Fibroblast of mammary gland (primary cell): ENCODE measurements at regions not wholly inside any gene's neighbourhood (a gene's known extent, or its start where the extent isn't known, plus 50 kb on each side); places are given as distances from the start of the nearest gene placed in this dataset.

Experiments
- DNase-seq: peaks from one replicate; pipeline ENCODE4 v3.0.0-alpha.2; 2010; ENCODE audit warnings: low read depth
- H3K4me3 ChIP-seq: 2 replicates; pipeline ENCODE4 v1.5.1; 2011; ENCODE audit warnings: low read depth, mild to moderate bottlenecking, low read length, moderate library complexity; ENCODE audit not compliant: control insufficient read depth
- TF ChIP-seq, protein P1 (sequence below): conservative IDR thresholded peaks from 2 replicates; pipeline ENCODE4 v1.5.1; 2011; ENCODE audit warnings: low read depth, low read length, inconsistent platforms; ENCODE audit not compliant: control insufficient read depth, insufficient read depth

DNA sequence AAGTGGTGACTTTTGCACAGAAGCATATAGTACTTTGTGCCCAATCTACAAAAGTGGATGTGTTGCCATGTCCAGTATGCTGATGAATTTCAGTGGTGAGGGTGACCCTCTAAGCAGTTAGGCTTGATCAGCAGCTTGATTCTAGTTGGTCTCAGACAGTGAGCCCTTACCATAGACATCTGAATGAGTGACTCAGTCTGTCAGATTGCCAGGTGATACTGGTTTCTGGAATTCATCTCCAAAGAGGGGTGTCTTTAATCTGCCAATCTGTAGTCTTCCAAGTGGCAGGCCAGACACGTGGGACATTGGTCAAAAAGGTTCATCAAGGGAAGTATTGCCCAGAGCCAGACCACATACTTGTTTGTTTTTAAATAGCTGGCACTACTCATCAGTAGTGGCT lies 187.4 kb upstream of the SLC16A7 start:
- peak; percentile 53 for DNase-seq
- TF ChIP-seq, protein P1, sequence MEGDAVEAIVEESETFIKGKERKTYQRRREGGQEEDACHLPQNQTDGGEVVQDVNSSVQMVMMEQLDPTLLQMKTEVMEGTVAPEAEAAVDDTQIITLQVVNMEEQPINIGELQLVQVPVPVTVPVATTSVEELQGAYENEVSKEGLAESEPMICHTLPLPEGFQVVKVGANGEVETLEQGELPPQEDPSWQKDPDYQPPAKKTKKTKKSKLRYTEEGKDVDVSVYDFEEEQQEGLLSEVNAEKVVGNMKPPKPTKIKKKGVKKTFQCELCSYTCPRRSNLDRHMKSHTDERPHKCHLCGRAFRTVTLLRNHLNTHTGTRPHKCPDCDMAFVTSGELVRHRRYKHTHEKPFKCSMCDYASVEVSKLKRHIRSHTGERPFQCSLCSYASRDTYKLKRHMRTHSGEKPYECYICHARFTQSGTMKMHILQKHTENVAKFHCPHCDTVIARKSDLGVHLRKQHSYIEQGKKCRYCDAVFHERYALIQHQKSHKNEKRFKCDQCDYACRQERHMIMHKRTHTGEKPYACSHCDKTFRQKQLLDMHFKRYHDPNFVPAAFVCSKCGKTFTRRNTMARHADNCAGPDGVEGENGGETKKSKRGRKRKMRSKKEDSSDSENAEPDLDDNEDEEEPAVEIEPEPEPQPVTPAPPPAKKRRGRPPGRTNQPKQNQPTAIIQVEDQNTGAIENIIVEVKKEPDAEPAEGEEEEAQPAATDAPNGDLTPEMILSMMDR: no peak
- no peak overlapping the region for H3K4me3 ChIP-seq

DNA sequence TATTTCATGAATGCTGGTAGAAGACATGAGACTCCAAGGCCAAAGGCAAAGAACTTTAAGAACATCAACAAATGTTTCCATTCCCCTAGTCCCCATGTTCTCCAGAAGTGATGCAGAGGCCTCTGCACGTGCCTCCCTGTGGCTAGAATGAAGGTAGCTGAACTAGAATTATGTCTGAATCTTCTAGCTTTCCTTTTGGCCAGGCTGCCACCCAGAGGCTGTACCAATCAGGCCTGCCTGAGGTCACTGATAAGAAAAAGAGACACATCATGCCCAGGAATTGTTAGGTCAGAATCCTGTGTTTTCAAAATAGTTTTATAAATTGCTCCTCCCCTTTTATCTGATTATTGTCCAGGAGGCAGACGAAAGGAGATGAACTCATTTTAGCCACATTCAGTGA lies 188.0 kb upstream of the SLC16A7 start:
- TF ChIP-seq, protein P1: no peak
- no peak for DNase-seq
- no peak overlapping the region for H3K4me3 ChIP-seq

DNA sequence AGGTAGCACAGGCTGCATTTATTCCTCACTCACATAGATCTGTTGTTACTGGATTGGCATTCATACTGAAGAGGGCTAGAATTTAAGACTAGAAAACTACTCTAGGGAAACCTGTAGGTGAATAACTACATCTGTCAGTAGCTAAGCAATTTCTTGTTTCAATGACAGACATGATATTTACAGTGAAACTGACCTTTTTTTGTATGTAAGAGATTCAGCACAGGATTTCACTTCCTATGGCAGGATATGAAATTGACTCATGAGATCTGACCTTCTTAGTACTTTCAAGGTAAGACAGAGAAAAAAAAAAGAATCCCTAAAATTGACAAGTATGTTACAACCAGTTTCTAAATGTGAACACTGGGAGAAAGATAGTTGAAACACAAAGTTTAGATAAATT lies 189.8 kb upstream of the SLC16A7 start:
- no peak overlapping the region for H3K4me3 ChIP-seq
- TF ChIP-seq, protein P1: no peak
- no peak for DNase-seq

DNA sequence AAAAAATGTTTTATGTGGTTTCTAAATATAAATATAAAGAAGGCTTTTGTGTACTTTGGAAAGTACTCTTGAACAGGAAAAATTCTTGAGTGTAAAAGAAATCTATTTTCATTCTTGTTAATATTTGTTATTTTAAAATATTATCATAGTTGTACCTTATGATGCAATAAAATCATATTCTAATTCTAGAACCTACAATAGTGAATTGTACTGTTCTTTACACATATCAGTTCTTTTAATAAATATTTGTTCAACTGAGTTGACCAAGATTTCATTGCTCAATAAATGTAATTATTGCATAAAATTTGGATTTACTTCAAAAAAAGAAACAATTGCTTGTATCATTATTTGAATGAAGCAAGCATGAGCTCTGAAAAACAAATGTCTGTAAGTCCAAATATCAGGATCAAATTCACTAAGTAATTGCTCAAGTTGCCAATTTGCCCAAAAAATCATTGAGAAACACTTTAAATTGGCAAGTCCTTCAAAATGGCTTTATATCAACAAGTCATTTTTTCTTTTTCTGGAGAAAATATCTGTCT lies 191.6 kb upstream of the SLC16A7 start:
- H3K4me3 ChIP-seq: no peak overlapping the region
- no peak for DNase-seq
- TF ChIP-seq, protein P1: no peak

DNA sequence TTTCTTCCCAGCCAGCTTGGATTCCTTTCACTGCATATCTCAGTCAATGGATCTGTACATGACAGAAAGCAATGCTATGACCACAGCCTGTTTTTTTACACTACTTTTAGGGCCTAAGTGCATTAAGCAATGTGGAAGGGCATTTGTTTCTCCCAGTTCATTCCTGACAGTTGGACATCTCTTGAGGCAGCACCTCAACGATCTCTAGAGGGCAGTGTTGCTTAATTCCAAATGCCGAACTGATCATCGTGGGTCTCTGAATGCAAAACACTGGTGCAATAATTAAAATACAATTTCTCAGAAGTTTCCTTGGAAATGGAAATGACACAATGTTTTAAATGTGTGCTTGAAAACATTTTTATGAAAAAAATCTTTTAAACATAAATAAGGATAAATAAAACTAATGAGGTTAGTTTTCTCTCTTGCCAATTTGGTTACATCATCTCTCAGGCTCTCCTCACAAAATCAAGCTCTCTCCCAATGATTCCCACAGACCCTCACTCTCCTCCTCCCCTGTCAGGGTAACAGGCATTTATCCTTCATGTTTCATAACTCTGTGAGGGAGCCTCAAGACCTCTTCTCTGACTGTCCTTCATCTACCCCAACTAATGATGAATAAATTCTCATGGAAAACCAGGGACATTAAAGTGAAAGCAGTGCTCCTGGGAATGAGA lies 192.4 kb upstream of the SLC16A7 start:
- TF ChIP-seq, protein P1: peak; percentile 95
- H3K4me3 ChIP-seq: no peak overlapping the region
- DNase-seq: peak; percentile 78

- H3K4me3 ChIP-seq: no peak overlapping the region
- no peak for DNase-seq
- TF ChIP-seq, protein P1: no peak
Observed at GRCh38 chr12:59401862-59402261, 194.0 kb upstream of the SLC16A7 start.
